GM23338 (cell line): ENCODE measurements at regions not wholly inside any gene's neighbourhood (a gene's known extent, or its start where the extent isn't known, plus 50 kb on each side); places are given as distances from the start of the nearest gene placed in this dataset.

ENCODE experiments used
- ATAC-seq: fragments of 200-7000 bp; cut with Tn5 transposase; 3 replicates; pipeline ENCODE4 v1.9.1; 2020
- DNase-seq: peaks from one replicate; pipeline ENCODE4 v3.0.0-alpha.2; 2015; ENCODE audit warnings: low spot score
- H2AFZ ChIP-seq: fragments of 200-600 bp; sonication (generic); 2 replicates; pipeline ENCODE4 v1.8.0; 2016; ENCODE audit warnings: antibody characterized with exemption, mild to moderate bottlenecking, moderate library complexity
- H3F3A ChIP-seq: fragments of 200-600 bp; sonication (generic); replicated peaks from 2 replicates; pipeline ENCODE4 v1.8.0; 2017; ENCODE audit warnings: antibody characterized with exemption, mixed run types, low read depth
- H3K27ac ChIP-seq: fragments of 200-600 bp; sonication (generic); 2 replicates; pipeline ENCODE4 v1.6.1; 2016; ENCODE audit warnings: low read depth
- H3K27me3 ChIP-seq: fragments of 200-600 bp; sonication (generic); 2 replicates; pipeline ENCODE4 v1.8.0; 2016; ENCODE audit warnings: mild to moderate bottlenecking, mixed run types, moderate library complexity; ENCODE audit not compliant: insufficient read depth
- H3K36me3 ChIP-seq: fragments of 200-600 bp; sonication (generic); 2 replicates; pipeline ENCODE4 v1.8.0; 2016; ENCODE audit warnings: mild to moderate bottlenecking; ENCODE audit not compliant: insufficient read depth
- H3K4me1 ChIP-seq: fragments of 200-600 bp; sonication (generic); 2 replicates; pipeline ENCODE4 v1.8.0; 2016; ENCODE audit warnings: mild to moderate bottlenecking, moderate library complexity; ENCODE audit not compliant: insufficient read depth
- H3K4me2 ChIP-seq: fragments of 200-600 bp; sonication (generic); 2 replicates; pipeline ENCODE4 v1.7.1; 2017; ENCODE audit warnings: mixed run types
- H3K4me3 ChIP-seq: fragments of 200-600 bp; sonication (generic); 2 replicates; pipeline ENCODE4 v1.6.1; 2016; ENCODE audit warnings: mixed run types
- H3K79me2 ChIP-seq: fragments of 200-600 bp; sonication (generic); replicated peaks from 2 replicates; pipeline ENCODE4 v1.8.0; 2017; ENCODE audit warnings: mild to moderate bottlenecking; ENCODE audit not compliant: insufficient read depth
- H3K9me2 ChIP-seq: fragments of 200-600 bp; sonication (generic); 2 replicates; pipeline ENCODE4 v1.8.0; 2017; ENCODE audit not compliant: insufficient read depth
- H4K20me1 ChIP-seq: fragments of 200-600 bp; sonication (generic); replicated peaks from 2 replicates; pipeline ENCODE4 v1.8.0; 2017; ENCODE audit warnings: mild to moderate bottlenecking; ENCODE audit not compliant: insufficient read depth
- H3K27ac Mint-ChIP-seq: 2 replicates; pipeline ENCODE4 v1.8.0; 2020; ENCODE audit warnings: inconsistent platforms, mild to moderate bottlenecking, moderate library complexity, mixed read lengths
- H3K27me3 Mint-ChIP-seq: 3 replicates; pipeline ENCODE4 v1.8.0; 2022; ENCODE audit warnings: low read depth, mild to moderate bottlenecking, moderate library complexity, mixed read lengths, inconsistent platforms; ENCODE audit not compliant: insufficient read depth, poor library complexity
- H3K36me3 Mint-ChIP-seq: 3 replicates; pipeline ENCODE4 v1.8.0; 2021; ENCODE audit warnings: low read depth, mild to moderate bottlenecking, inconsistent platforms, moderate library complexity, mixed read lengths
- H3K4me1 Mint-ChIP-seq: 3 replicates; pipeline ENCODE4 v1.8.0; 2020; ENCODE audit warnings: mild to moderate bottlenecking, inconsistent platforms, mixed read lengths
- H3K4me3 Mint-ChIP-seq: 3 replicates; pipeline ENCODE4 v1.8.0; 2021; ENCODE audit warnings: moderate library complexity, mild to moderate bottlenecking, inconsistent platforms, mixed read lengths
- H3K9me3 Mint-ChIP-seq: 3 replicates; pipeline ENCODE4 v1.8.0; 2020; ENCODE audit warnings: moderate library complexity, mild to moderate bottlenecking, inconsistent platforms, mixed read lengths
- CREB1 ChIP-seq: fragments of 250-450 bp; sonication (Bioruptor Pico); IDR thresholded peaks from 2 replicates; pipeline ENCODE4 v1.5.0; 2020; ENCODE audit warnings: low read depth, mild to moderate bottlenecking, moderate library complexity
- EZH2 ChIP-seq: fragments of 200-600 bp; sonication (generic); IDR thresholded peaks from one replicate; pipeline ENCODE4 v1.8.0; 2017; ENCODE audit warnings: antibody characterized with exemption, mild to moderate bottlenecking, low read depth; ENCODE audit not compliant: unreplicated experiment
- EZH2phosphoT487 ChIP-seq: fragments of 200-600 bp; sonication (generic); IDR thresholded peaks from one replicate; pipeline ENCODE4 v1.8.1; 2018; ENCODE audit warnings: antibody characterized with exemption; ENCODE audit not compliant: unreplicated experiment
- JUNB ChIP-seq: IDR thresholded peaks from one replicate; pipeline ENCODE4 v1.6.1; 2016; ENCODE audit warnings: antibody characterized with exemption; ENCODE audit not compliant: unreplicated experiment
- NANOG ChIP-seq: IDR thresholded peaks from 2 replicates; pipeline ENCODE4 v1.6.1; 2016; ENCODE audit warnings: antibody characterized with exemption, borderline replicate concordance
- POLR2AphosphoS5 ChIP-seq: IDR thresholded peaks from 2 replicates; pipeline ENCODE4 v1.6.1; 2016; ENCODE audit warnings: antibody characterized with exemption, low read depth
- STAT1 ChIP-seq: IDR thresholded peaks from one replicate; pipeline ENCODE4 v1.6.1; 2016; ENCODE audit warnings: antibody characterized with exemption; ENCODE audit not compliant: unreplicated experiment
- ZNF114 ChIP-seq: fragments of 250-450 bp; sonication (Bioruptor Pico); IDR thresholded peaks from 2 replicates; pipeline ENCODE4 v1.5.0; 2020; ENCODE audit warnings: mild to moderate bottlenecking, moderate library complexity
- ZNF331 ChIP-seq: fragments of 250-450 bp; sonication (Bioruptor Pico); IDR thresholded peaks from 2 replicates; pipeline ENCODE4 v1.5.0; 2020; ENCODE audit warnings: low read depth, mild to moderate bottlenecking, moderate library complexity
- ZNF462 ChIP-seq: fragments of 250-450 bp; sonication (Bioruptor Pico); IDR thresholded peaks from 2 replicates; pipeline ENCODE4 v1.5.0; 2020; ENCODE audit warnings: mild to moderate bottlenecking, moderate library complexity
- TF ChIP-seq, protein P1 (sequence below): IDR thresholded peaks from 2 replicates; pipeline ENCODE4 v1.6.1; 2016; ENCODE audit warnings: antibody characterized with exemption

GRCh38 chr17:79269620-79270019 is 195.0 kb downstream of the ENGASE start:
- Histone ChIP-seq H3K4me2 (peak overlapping the region; percentile 32; the same call in 1 of the 2 replicates), H3K27me3 (no peaks in the 10 kb centered on the region), H3K27ac (no peak overlapping the region), H3K79me2 (no peaks in the 10 kb centered on the region), H3K9me2 (no peaks in the 10 kb centered on the region), H3K36me3 (no peaks in the 10 kb centered on the region), H3F3A (no peaks in the 10 kb centered on the region), H3K4me1 (peaks cover 15% of the 10 kb centered on the region; the same call in 1 of the 2 replicates), H3K4me3 (no peak overlapping the region), H4K20me1 (no peaks in the 10 kb centered on the region), H2AFZ (no peak overlapping the region)
- H3K4me3 Mint-ChIP-seq, result no peak overlapping the region
- DNase-seq, result peak; percentile 36
- no peaks in the 10 kb centered on the region for H3K9me3 Mint-ChIP-seq
- no peaks in the 10 kb centered on the region for H3K36me3 Mint-ChIP-seq
- H3K27ac Mint-ChIP-seq, result no peak overlapping the region
- H3K4me1 Mint-ChIP-seq, result peaks cover 44% of the 10 kb centered on the region
- TF ChIP-seq CREB1 (no peak), EZH2phosphoT487 (no peak)
- peak; percentile 68 for ATAC-seq
- H3K27me3 Mint-ChIP-seq, result peaks cover 32% of the 10 kb centered on the region

DNA sequence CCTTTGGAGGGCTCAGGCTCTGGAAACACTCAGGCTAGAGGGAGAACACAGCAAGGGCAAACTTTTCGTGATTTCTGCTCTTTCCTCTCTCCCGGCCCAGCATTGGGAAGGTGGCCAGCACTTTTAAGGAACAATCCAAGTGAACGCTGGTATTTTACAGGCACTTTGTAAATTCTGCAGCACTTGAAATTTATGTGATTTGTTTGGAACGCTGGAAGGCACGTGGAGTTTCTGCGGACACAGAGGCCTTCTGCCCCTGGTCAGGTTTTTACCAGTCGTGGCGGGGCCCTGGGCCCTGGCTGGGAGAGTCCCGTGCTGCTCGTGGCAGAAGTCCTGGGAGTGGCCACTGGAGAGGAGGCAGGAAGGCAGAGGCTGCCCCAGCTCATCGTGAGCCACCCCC is 188.6 kb downstream of the ENGASE start:
- Histone ChIP-seq H3F3A (no peaks in the 10 kb centered on the region), H3K4me2 (no peak overlapping the region), H2AFZ (no peak overlapping the region), H3K9me2 (no peaks in the 10 kb centered on the region), H3K4me1 (no peaks in the 10 kb centered on the region), H3K79me2 (no peaks in the 10 kb centered on the region), H3K27me3 (no peaks in the 10 kb centered on the region), H3K4me3 (no peak overlapping the region), H4K20me1 (no peaks in the 10 kb centered on the region), H3K36me3 (no peaks in the 10 kb centered on the region), H3K27ac (no peak overlapping the region)
- no peaks in the 10 kb centered on the region for H3K9me3 Mint-ChIP-seq
- peaks cover 2% of the 10 kb centered on the region; the same call in 2 of the 3 replicates for H3K4me1 Mint-ChIP-seq
- H3K27me3 Mint-ChIP-seq, result peaks cover 15% of the 10 kb centered on the region
- no peak overlapping the region for H3K27ac Mint-ChIP-seq
- no peaks in the 10 kb centered on the region for H3K36me3 Mint-ChIP-seq
- TF ChIP-seq CREB1, result no peak
- no peak overlapping the region for H3K4me3 Mint-ChIP-seq
- ATAC-seq, result no peak
- DNase-seq, result no peak

DNA sequence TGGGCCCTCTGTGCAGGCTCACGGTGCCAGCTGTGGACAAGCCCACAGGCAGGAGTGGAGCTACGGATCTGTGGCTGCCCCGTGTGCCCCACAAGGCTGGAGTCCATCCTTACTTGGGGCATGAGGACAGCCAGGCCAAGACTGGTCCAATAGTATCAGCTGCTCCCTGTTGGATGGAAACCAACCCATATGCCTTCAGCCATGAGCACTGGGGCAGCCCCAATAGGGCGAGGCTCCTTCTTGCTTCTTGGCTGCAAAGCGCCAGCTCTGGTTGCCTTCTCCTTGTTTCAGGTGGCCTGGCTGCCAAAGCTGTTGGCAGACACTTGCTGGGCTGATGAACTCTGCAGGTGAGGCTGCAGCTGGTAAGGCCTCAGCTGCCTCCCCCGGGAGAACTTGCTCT is 188.0 kb downstream of the ENGASE start:
- no peak overlapping the region for H3K4me3 Mint-ChIP-seq
- Histone ChIP-seq H3K4me1 (no peaks in the 10 kb centered on the region), H2AFZ (no peak overlapping the region), H3K27me3 (no peaks in the 10 kb centered on the region), H3K4me2 (no peak overlapping the region), H3K27ac (no peak overlapping the region), H3K9me2 (no peaks in the 10 kb centered on the region), H3F3A (no peaks in the 10 kb centered on the region), H3K4me3 (no peak overlapping the region), H4K20me1 (no peaks in the 10 kb centered on the region), H3K79me2 (no peaks in the 10 kb centered on the region), H3K36me3 (no peaks in the 10 kb centered on the region)
- no peaks in the 10 kb centered on the region for H3K9me3 Mint-ChIP-seq
- H3K27me3 Mint-ChIP-seq, result peaks cover 14% of the 10 kb centered on the region
- ATAC-seq (no peak), DNase-seq (no peak)
- no peak overlapping the region for H3K27ac Mint-ChIP-seq
- no peaks in the 10 kb centered on the region; the same call in 2 of the 3 replicates for H3K36me3 Mint-ChIP-seq
- H3K4me1 Mint-ChIP-seq, result no peaks in the 10 kb centered on the region; the same call in 2 of the 3 replicates
- TF ChIP-seq CREB1 (no peak), ZNF462 (CRISPR knock-in tag) (no peak), ZNF331 (CRISPR knock-in tag) (no peak), STAT1 (no peak), ZNF114 (CRISPR knock-in tag) (no peak), JUNB (no peak), EZH2phosphoT487 (no peak), POLR2AphosphoS5 (no peak), NANOG (no peak), EZH2 (no peak)
- TF ChIP-seq, protein P1, sequence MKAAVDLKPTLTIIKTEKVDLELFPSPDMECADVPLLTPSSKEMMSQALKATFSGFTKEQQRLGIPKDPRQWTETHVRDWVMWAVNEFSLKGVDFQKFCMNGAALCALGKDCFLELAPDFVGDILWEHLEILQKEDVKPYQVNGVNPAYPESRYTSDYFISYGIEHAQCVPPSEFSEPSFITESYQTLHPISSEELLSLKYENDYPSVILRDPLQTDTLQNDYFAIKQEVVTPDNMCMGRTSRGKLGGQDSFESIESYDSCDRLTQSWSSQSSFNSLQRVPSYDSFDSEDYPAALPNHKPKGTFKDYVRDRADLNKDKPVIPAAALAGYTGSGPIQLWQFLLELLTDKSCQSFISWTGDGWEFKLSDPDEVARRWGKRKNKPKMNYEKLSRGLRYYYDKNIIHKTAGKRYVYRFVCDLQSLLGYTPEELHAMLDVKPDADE, result no peak
